Dendritic cell treated with granulocyte-macrophage colony-stimulating factor and Interleukin-4, amounts not matched to agents 40 ng/mL and 50 ng/mL, for 4 days (primary cell): ENCODE measurements at regions not wholly inside any gene's neighbourhood (a gene's known extent, or its start where the extent isn't known, plus 50 kb on each side); places are given as distances from the start of the nearest gene placed in this dataset.

Source experiments
- H3K27ac Mint-ChIP-seq: one replicate; pipeline ENCODE4 v1.8.0; 2022; ENCODE audit warnings: mild to moderate bottlenecking, mixed read lengths
- H3K27me3 Mint-ChIP-seq: one replicate; pipeline ENCODE4 v1.8.0; 2022; ENCODE audit warnings: mild to moderate bottlenecking, mixed read lengths
- H3K36me3 Mint-ChIP-seq: one replicate; pipeline ENCODE4 v1.8.0; 2022; ENCODE audit warnings: low read depth, mixed read lengths
- H3K4me1 Mint-ChIP-seq: one replicate; pipeline ENCODE4 v1.8.0; 2022; ENCODE audit warnings: low read depth, mixed read lengths
- H3K4me3 Mint-ChIP-seq: one replicate; pipeline ENCODE4 v1.8.0; 2022; ENCODE audit warnings: mild to moderate bottlenecking, moderate library complexity, mixed read lengths
- H3K9me3 Mint-ChIP-seq: one replicate; pipeline ENCODE4 v1.8.0; 2022; ENCODE audit warnings: mixed read lengths
- intact Hi-C: fragments of 100-400 bp; cut with micrococcal nuclease; formaldehyde crosslinking; loops from one replicate; pipeline ENCODE4 v1.15.0; 2022

DNA sequence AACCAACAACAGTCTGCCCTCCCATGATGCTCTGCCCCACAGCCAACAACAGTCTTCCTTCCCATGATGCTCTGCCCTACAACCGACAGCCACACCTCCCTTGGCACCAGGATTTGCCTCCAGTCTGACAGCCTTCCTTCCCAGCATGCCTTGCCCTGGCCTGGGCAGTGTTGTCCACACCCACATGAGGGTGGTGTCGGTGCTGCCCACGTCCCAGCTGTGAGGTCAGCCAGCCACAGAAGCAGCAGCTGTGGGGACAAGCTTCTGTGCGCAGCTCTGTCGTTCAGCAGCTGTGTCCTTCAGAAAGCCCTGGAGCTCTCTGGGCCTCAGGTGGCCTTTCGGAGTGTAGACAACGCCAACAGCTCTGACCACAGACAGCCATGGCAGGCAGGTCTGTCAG, 1378.9 kb downstream of the BRD1 start:
- Mint-ChIP-seq H3K36me3 (no peaks in the 10 kb centered on the region), H3K4me3 (no peak overlapping the region), H3K27ac (no peak overlapping the region), H3K4me1 (no peaks in the 10 kb centered on the region), H3K27me3 (peaks cover 9% of the 10 kb centered on the region), H3K9me3 (no peaks in the 10 kb centered on the region)
- intact Hi-C loops, result no loop called here

- Mint-ChIP-seq H3K4me3 (no peak overlapping the region), H3K36me3 (no peaks in the 10 kb centered on the region), H3K27ac (no peak overlapping the region), H3K9me3 (no peaks in the 10 kb centered on the region), H3K4me1 (no peaks in the 10 kb centered on the region), H3K27me3 (peaks cover 5% of the 10 kb centered on the region)
- intact Hi-C loops, result no loop called here
Measured at GRCh38 chr22:48445113-48445827, 1382.4 kb downstream of the BRD1 start.

- no peaks in the 10 kb centered on the region for H3K4me1 Mint-ChIP-seq
- no peak overlapping the region for H3K27ac Mint-ChIP-seq
- intact Hi-C loops, result no loop called here
- no peaks in the 10 kb centered on the region for H3K9me3 Mint-ChIP-seq
- no peaks in the 10 kb centered on the region for H3K36me3 Mint-ChIP-seq
- H3K27me3 Mint-ChIP-seq, result no peaks in the 10 kb centered on the region
- H3K4me3 Mint-ChIP-seq, result no peak overlapping the region
Measured at GRCh38 chr22:48444320-48445112, 1383.2 kb downstream of the BRD1 start.

GRCh38 chr22:48443680-48444079, 1384.0 kb downstream of the BRD1 start:
- H3K4me1 Mint-ChIP-seq, result no peaks in the 10 kb centered on the region
- no peaks in the 10 kb centered on the region for H3K36me3 Mint-ChIP-seq
- no peaks in the 10 kb centered on the region for H3K27me3 Mint-ChIP-seq

DNA sequence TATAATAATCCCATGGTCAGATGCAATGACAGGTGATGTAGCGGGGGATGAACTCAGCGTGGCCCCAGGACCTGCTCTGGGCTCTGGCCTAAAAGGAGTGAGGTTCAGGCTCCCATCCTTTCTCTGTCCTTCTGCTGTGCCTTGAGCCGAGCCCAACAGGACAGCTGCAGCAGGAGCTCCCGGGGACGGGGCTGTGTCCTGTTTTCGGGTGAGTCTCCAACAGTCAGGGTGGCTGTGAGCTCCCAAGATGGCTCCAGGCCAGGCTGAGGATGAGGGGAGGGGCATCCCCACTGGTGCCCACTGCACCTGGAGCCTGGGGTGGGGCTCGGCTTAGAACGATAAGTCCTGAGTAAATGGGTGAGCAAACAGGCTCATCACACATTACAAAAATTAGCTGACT, 1385.0 kb downstream of the BRD1 start:
- Mint-ChIP-seq H3K4me1 (no peaks in the 10 kb centered on the region), H3K36me3 (no peaks in the 10 kb centered on the region), H3K9me3 (no peaks in the 10 kb centered on the region), H3K27me3 (no peaks in the 10 kb centered on the region), H3K27ac (no peak overlapping the region), H3K4me3 (no peak overlapping the region)
- intact Hi-C loops, result no loop called here

More at GRCh38 chr22:48443680-48444079, 1384.0 kb downstream of the BRD1 start:
- intact Hi-C loops, result no loop called here
- Mint-ChIP-seq H3K4me3 (no peak overlapping the region), H3K27ac (no peak overlapping the region), H3K9me3 (no peaks in the 10 kb centered on the region)

DNA sequence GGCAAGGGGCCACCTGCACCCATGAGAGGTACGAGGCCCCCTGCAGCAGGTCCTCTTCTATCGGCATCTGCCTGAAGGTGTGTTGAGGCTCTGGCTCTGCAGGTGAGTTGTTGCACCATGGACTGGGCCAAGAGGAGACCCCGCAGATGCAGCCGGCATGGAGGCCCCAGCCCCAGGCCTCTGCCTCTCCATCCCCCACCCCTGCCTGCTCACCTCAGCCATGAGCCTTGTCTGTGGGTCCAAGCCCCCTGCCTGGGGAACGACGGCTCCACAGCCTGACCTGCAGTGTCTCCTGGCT, 1386.2 kb downstream of the BRD1 start:
- H3K27ac Mint-ChIP-seq, result no peak overlapping the region
- no peaks in the 10 kb centered on the region for H3K9me3 Mint-ChIP-seq
- intact Hi-C loops, result no loop called here
- no peak overlapping the region for H3K4me3 Mint-ChIP-seq
- no peaks in the 10 kb centered on the region for H3K4me1 Mint-ChIP-seq
- H3K27me3 Mint-ChIP-seq, result no peaks in the 10 kb centered on the region
- H3K36me3 Mint-ChIP-seq, result no peaks in the 10 kb centered on the region

DNA sequence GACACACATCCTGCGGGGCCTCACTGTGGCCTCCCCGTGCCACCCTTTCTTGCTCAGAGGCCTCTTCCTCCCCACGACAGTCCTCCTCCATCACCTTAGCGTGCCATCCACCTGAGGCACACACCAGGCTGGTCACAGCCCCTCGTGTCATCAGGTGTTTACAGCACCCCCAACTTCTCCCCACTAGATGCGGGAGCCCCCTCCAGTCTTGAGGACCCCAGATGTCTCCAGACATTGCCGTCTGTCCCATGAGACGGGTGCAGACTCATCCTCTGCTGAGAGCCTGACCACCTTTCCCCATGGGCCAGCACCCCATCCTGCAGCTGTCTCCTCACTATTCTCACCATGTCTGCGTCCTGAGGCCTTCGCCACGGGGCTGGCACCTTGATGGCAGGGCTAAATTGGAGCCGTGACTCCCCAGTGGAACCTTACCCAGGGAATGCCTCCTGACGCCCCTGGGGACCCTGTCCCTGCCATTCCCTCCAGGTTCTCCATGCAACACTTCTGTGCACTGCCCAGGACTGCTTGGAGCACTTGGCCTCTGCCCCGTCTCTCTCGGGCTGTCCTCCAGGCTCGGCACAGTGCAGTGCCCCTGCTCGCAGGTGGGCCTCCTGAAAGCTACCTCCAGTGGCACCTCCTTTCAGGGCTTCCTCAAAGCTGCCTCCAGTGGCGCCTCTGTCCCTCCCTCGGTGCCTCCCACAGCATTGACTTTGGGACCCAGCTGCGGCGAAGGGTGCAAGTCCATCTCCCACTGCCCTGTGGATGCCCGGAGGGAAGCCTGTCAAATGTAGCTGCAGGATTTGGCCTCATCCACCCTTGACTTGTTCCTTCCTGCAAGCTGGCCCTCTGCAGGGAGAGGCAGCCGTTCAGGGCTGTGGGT, 1386.8 kb downstream of the BRD1 start:
- H3K27me3 Mint-ChIP-seq, result no peaks in the 10 kb centered on the region
- H3K27ac Mint-ChIP-seq, result no peak overlapping the region
- no peaks in the 10 kb centered on the region for H3K36me3 Mint-ChIP-seq
- H3K4me1 Mint-ChIP-seq, result no peaks in the 10 kb centered on the region
- intact Hi-C loops, result no loop called here
- no peak overlapping the region for H3K4me3 Mint-ChIP-seq
- no peaks in the 10 kb centered on the region for H3K9me3 Mint-ChIP-seq

DNA sequence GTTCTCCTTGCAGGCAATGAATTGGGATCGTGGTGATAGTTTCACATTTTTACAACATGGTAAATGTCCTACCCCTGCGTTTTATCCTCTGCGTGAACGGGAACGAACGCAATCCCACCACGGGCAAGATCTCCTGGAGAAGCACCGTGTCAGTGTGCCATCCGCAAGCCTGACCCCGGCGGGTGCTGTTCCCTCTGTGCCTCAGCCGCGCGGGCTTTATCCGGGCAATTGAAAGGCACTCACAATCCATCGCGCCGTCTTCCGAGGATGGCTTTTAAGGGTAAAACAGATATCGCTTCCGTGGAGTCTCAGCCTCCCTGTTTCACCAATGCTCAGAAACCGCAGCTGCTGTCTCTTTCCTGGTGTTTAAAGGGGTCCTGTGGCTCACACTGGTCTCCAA, 1387.5 kb downstream of the BRD1 start:
- no peaks in the 10 kb centered on the region for H3K27me3 Mint-ChIP-seq
- no peaks in the 10 kb centered on the region for H3K4me1 Mint-ChIP-seq
- no peak overlapping the region for H3K27ac Mint-ChIP-seq
- H3K9me3 Mint-ChIP-seq, result no peaks in the 10 kb centered on the region
- no peak overlapping the region for H3K4me3 Mint-ChIP-seq
- H3K36me3 Mint-ChIP-seq, result no peaks in the 10 kb centered on the region
- intact Hi-C loops, result no loop called here

DNA sequence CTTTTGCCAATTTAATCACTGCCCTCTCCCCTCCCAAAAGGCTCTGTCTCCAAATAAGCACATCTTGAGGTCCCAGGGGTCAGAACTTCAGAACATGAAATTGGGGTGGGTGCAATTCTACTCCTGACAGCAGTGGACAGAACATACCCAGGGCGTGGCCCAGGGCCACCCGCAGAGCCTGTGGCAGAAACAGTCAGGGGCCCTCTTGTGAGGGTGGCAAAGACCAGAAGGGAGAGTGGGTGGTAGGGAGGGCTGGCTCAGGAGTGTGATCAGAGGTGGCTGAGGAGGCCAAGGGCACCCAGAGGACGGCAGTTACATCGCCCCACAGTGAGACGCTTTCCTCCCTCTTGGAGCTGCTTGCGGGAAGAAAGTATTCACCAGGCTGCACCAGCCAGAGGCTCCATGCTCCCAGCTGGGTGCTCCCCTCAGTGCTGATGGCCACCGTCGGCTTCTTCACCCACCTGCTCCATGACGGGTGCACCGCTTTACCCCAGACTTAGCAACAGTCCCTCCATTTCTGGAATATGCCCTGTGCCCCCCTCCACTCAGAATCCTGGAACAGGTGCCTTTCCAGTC, 1388.0 kb downstream of the BRD1 start:
- Mint-ChIP-seq H3K27ac (no peak overlapping the region), H3K4me1 (no peaks in the 10 kb centered on the region), H3K27me3 (no peaks in the 10 kb centered on the region), H3K36me3 (no peaks in the 10 kb centered on the region), H3K4me3 (no peak overlapping the region), H3K9me3 (no peaks in the 10 kb centered on the region)
- intact Hi-C loops, result no loop called here

GRCh38 chr22:48438800-48439559, 1388.7 kb downstream of the BRD1 start:
- Mint-ChIP-seq H3K27ac (no peak overlapping the region), H3K36me3 (no peaks in the 10 kb centered on the region)
- intact Hi-C loops, result no loop called here

GRCh38 chr22:48438096-48438495, 1389.6 kb downstream of the BRD1 start:
- no peaks in the 10 kb centered on the region for H3K4me1 Mint-ChIP-seq
- no peak overlapping the region for H3K4me3 Mint-ChIP-seq
- H3K27ac Mint-ChIP-seq, result no peak overlapping the region
- intact Hi-C loops, result no loop called here
- no peaks in the 10 kb centered on the region for H3K9me3 Mint-ChIP-seq
- no peaks in the 10 kb centered on the region for H3K36me3 Mint-ChIP-seq
- H3K27me3 Mint-ChIP-seq, result no peaks in the 10 kb centered on the region

More at GRCh38 chr22:48438800-48439559, 1388.7 kb downstream of the BRD1 start:
- no peak overlapping the region for H3K4me3 Mint-ChIP-seq
- H3K4me1 Mint-ChIP-seq, result no peaks in the 10 kb centered on the region
- H3K27me3 Mint-ChIP-seq, result no peaks in the 10 kb centered on the region
- H3K9me3 Mint-ChIP-seq, result no peaks in the 10 kb centered on the region

DNA sequence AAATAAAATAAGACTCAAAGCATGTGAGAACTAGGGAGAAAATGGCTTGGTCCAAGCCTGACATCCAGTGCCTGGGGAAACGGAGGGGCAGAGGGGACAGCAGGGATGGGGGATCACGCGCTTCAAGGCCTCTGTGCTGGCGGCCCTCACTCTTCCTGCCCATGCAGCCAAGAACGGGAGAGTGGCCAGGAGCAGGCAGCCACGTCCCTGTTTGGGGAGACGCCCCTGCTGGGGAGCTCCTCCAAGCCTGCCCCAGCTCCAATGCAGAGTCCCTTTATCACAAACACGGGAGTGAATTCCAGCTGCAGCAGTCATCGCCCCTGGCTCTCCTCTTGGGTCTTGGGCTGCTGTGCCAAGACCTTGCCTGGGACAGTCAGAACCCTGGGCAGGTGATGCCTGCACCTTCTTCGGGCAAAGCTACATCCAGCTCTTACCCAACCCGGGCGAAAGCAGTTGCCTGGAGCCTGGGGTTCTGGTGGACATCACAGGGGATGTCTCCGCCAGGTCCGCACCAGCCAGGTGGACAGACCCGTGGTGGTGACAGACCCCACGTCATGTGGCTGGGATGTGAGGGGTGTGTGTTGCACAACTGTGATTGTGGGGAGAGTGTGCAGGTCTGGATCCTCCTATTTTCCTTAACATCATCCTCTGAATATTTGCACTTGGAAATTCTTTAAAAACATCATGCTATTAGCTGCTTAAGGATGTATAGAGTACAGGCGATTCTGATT, 1391.3 kb downstream of the BRD1 start:
- Mint-ChIP-seq H3K36me3 (no peaks in the 10 kb centered on the region), H3K4me1 (no peaks in the 10 kb centered on the region), H3K27me3 (no peaks in the 10 kb centered on the region), H3K9me3 (no peaks in the 10 kb centered on the region), H3K27ac (no peak overlapping the region), H3K4me3 (no peak overlapping the region)
- intact Hi-C loops, result no loop called here

DNA sequence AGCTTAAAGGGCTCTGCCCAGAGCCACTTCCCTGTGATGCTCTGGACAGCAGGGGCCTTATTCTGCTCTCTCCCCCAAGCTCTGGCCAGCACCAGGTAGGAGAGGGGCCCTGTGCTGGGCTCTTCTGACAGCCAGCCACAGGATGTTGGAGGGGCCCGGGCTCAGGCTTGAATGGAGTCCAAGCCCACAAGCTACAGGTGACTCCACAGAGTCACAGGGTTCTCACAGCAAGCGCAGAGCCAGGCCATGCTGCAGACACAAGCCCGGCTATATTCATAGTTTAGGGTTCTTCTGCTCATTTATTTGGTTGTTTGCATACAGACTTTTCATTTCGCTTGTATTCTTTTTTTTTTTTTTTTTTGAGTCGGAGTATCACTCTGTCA, 1392.8 kb downstream of the BRD1 start:
- Mint-ChIP-seq H3K27me3 (no peaks in the 10 kb centered on the region), H3K9me3 (no peaks in the 10 kb centered on the region), H3K4me3 (no peak overlapping the region), H3K4me1 (no peaks in the 10 kb centered on the region), H3K36me3 (no peaks in the 10 kb centered on the region), H3K27ac (no peak overlapping the region)
- intact Hi-C loops, result no loop called here
